Lung (tissue), 11 donors: ENCODE measurements at regions not wholly inside any gene's neighbourhood (a gene's known extent, or its start where the extent isn't known, plus 50 kb on each side); places are given as distances from the start of the nearest gene placed in this dataset.

Source experiments
- ATAC-seq: fragments of 200-7000 bp; cut with Tn5 transposase; one replicate; pipeline ENCODE4 v1.9.1; 2020; ENCODE audit warnings: moderate number of reproducible peaks; ENCODE audit not compliant: insufficient read depth, low FRiP score
- DNase-seq, 3 donors: peaks; one replicate each; pipeline ENCODE4 v3.0.0-alpha.2; 2013 to 2017
- H3K27ac ChIP-seq, 2 donors: one replicate each; pipeline ENCODE4 v1.5.1; 2013; ENCODE audit warnings: mild to moderate bottlenecking in 2 of 2, moderate library complexity in 2 of 2, control low read depth in 1 of 2, inconsistent platforms in 1 of 2, low read depth in 1 of 2, low read length in 1 of 2
- H3K27me3 ChIP-seq, 3 donors: one replicate each; pipeline ENCODE4 v1.5.1; 2013; ENCODE audit warnings: low read length in 2 of 3; ENCODE audit not compliant: control insufficient read depth in 3 of 3, insufficient read depth in 3 of 3
- H3K36me3 ChIP-seq, 4 donors: one replicate each; pipeline ENCODE4 v1.5.1; 2013; ENCODE audit warnings: low read length in 4 of 4, mild to moderate bottlenecking in 1 of 4, moderate library complexity in 1 of 4; ENCODE audit not compliant: control insufficient read depth in 4 of 4, insufficient read depth in 4 of 4
- H3K4me1 ChIP-seq, 5 donors: one replicate each; pipeline ENCODE4 v1.5.1; 2013; ENCODE audit warnings: low read length in 5 of 5, mild to moderate bottlenecking in 2 of 5, moderate library complexity in 1 of 5; ENCODE audit not compliant: control insufficient read depth in 5 of 5, insufficient read depth in 5 of 5
- H3K4me3 ChIP-seq: one replicate; pipeline ENCODE4 v1.5.1; 2013; ENCODE audit warnings: mild to moderate bottlenecking, control low read depth, moderate library complexity
- H3K9ac ChIP-seq, 2 donors: one replicate each; pipeline ENCODE4 v1.5.1; 2013; ENCODE audit warnings: low read length in 2 of 2, control low read depth in 1 of 2; ENCODE audit not compliant: insufficient read depth in 1 of 2
- H3K9me3 ChIP-seq, 4 donors: one replicate each; pipeline ENCODE4 v1.5.1; 2013; ENCODE audit warnings: low read length in 3 of 4, mild to moderate bottlenecking in 1 of 4, moderate library complexity in 1 of 4; ENCODE audit not compliant: control insufficient read depth in 4 of 4, insufficient read depth in 3 of 4
- CTCF ChIP-seq: IDR thresholded peaks from 2 replicates; pipeline ENCODE4 v1.5.1; 2012; ENCODE audit warnings: mild to moderate bottlenecking; ENCODE audit errors: control extremely low read depth, extremely low read depth
- WGBS, 2 donors: extraction: QIAGEN DNeasy Blood & Tissue Kit; methylation state at CpG; one replicate each; pipeline ENCODE4 v1.1.7; 2013; 5-methylcytosine and 5-hydroxymethylcytosine counted together
- donor health status: control.
- donor health status: control.
- donor health status: Bipolar disorder and iron deficiency.
- donor health status: healthy.
- donor health status: DM: yes; HTN: yes; CAD: no.

- no peak for TF ChIP-seq CTCF
- H3K9ac ChIP-seq, result no peak overlapping the region
- peaks cover 0 to 16% (median 1%) of the 10 kb centered on the region in 5 donors for H3K4me1 ChIP-seq
- DNase-seq (peak; percentile 35 to 70 (median 49)), ATAC-seq (peak; percentile 56)
- no peaks in the 10 kb centered on the region for H3K36me3 ChIP-seq
- peak overlapping the region in 1 of 2 donors; percentile 35 for H3K27ac ChIP-seq
- no peak overlapping the region for H3K4me3 ChIP-seq
- no peaks in the 10 kb centered on the region for H3K9me3 ChIP-seq
- peaks cover 0 to 5% (median 0%) of the 10 kb centered on the region in 3 donors for H3K27me3 ChIP-seq
- 44 to 50% methylated on average over 12 of the region's 12 CpGs for WGBS, 2 donors
These were observed 168.6 kb downstream of the MACROH2A1 start for GRCh38 chr5:135230251-135230925.

- H3K9ac ChIP-seq, result no peak overlapping the region
- H3K36me3 ChIP-seq, result no peaks in the 10 kb centered on the region
- WGBS, 2 donors, result 76 to 86% methylated on average over 4 of the region's 4 CpGs
- no peak for TF ChIP-seq CTCF
- H3K4me3 ChIP-seq, result no peak overlapping the region
- ATAC-seq (no peak), DNase-seq (no peak)
- peaks cover 0 to 16% (median 0%) of the 10 kb centered on the region in 5 donors for H3K4me1 ChIP-seq
- no peaks in the 10 kb centered on the region for H3K9me3 ChIP-seq
- no peak overlapping the region for H3K27ac ChIP-seq
- H3K27me3 ChIP-seq, result peaks cover 0 to 5% (median 0%) of the 10 kb centered on the region in 3 donors
These were observed 169.3 kb downstream of the MACROH2A1 start for GRCh38 chr5:135229679-135230132.

GRCh38 chr5:135229122-135229521, 169.9 kb downstream of the MACROH2A1 start:
- Histone ChIP-seq H3K4me1 (peaks cover 0 to 16% (median 0%) of the 10 kb centered on the region in 5 donors), H3K9me3 (no peaks in the 10 kb centered on the region), H3K27me3 (peaks cover 0 to 4% (median 0%) of the 10 kb centered on the region in 3 donors), H3K36me3 (no peaks in the 10 kb centered on the region), H3K4me3 (no peak overlapping the region), H3K9ac (no peak overlapping the region), H3K27ac (no peak overlapping the region)
- DNase-seq (no peak), ATAC-seq (no peak)
- 96% methylated on average over 2 of the region's 2 CpGs for WGBS, 2 donors
- TF ChIP-seq CTCF, result no peak
